ENCODE measurements at regions not wholly inside any gene's neighbourhood (a gene's known extent, or its start where the extent isn't known, plus 50 kb on each side); places are given as distances from the start of the nearest gene placed in this dataset.

GRCh38 chr4:30953799-30954198 lies 233.6 kb downstream of the PCDH7 start:
- no peak for DNase-seq
- Histone ChIP-seq H3K4me3 (no peak overlapping the region), H3K27me3 (no peaks in the 10 kb centered on the region), H3K9me3 (replicated peaks) (no peaks in the 10 kb centered on the region), H3K27ac (no peak overlapping the region), H3K4me1 (peaks cover 2% of the 10 kb centered on the region; the same call in 1 of the 2 replicates), H3K36me3 (peaks cover 24% of the 10 kb centered on the region)

- no peaks in the 10 kb centered on the region for H3K27me3 ChIP-seq
- H3K9me3 ChIP-seq (replicated peaks) = 0 out of 2 replicates have a peak, but pooled peaks cover 3% of the 10 kb centered on the region
- no peaks in the 10 kb centered on the region for H3K4me1 ChIP-seq
- no peak overlapping the region for H3K27ac ChIP-seq
- peak in 1 of 2 experiments; percentile 26 for DNase-seq
- H3K36me3 ChIP-seq = peaks cover 25% of the 10 kb centered on the region
- no peak overlapping the region for H3K4me3 ChIP-seq
Observed at GRCh38 chr4:30956916-30957315, 236.7 kb downstream of the PCDH7 start.

- H3K36me3 ChIP-seq = peaks cover 29% of the 10 kb centered on the region
- H3K9me3 ChIP-seq (replicated peaks) = 0 out of 2 replicates have a peak, but pooled peaks cover 3% of the 10 kb centered on the region
- H3K4me1 ChIP-seq = no peaks in the 10 kb centered on the region
- DNase-seq = no peak
- no peak overlapping the region for H3K27ac ChIP-seq
- H3K27me3 ChIP-seq = no peaks in the 10 kb centered on the region
- H3K4me3 ChIP-seq = no peak overlapping the region
Observed at GRCh38 chr4:30957706-30958105, 237.5 kb downstream of the PCDH7 start.

GRCh38 chr4:30959781-30960485 lies 239.8 kb downstream of the PCDH7 start:
- no peak overlapping the region for H3K4me3 ChIP-seq
- no peaks in the 10 kb centered on the region for H3K4me1 ChIP-seq
- H3K9me3 ChIP-seq (replicated peaks) = 0 out of 2 replicates have a peak, but pooled peaks cover 3% of the 10 kb centered on the region
- peaks cover 32% of the 10 kb centered on the region for H3K36me3 ChIP-seq
- DNase-seq = no peak
- no peak overlapping the region for H3K27ac ChIP-seq
- H3K27me3 ChIP-seq = no peaks in the 10 kb centered on the region

GRCh38 chr4:30962939-30963338 lies 242.8 kb downstream of the PCDH7 start:
- H3K27me3 ChIP-seq = no peaks in the 10 kb centered on the region
- peaks cover 27% of the 10 kb centered on the region for H3K36me3 ChIP-seq
- H3K9me3 ChIP-seq (replicated peaks) = 0 out of 2 replicates have a peak, but pooled peaks cover 3% of the 10 kb centered on the region
- H3K4me3 ChIP-seq = no peak overlapping the region
- no peak overlapping the region for H3K27ac ChIP-seq
- no peak for DNase-seq
- H3K4me1 ChIP-seq = no peaks in the 10 kb centered on the region

GRCh38 chr4:30968926-30969325 lies 248.8 kb downstream of the PCDH7 start:
- DNase-seq = no peak
- peaks cover 16% of the 10 kb centered on the region for H3K36me3 ChIP-seq
- no peak overlapping the region for H3K4me3 ChIP-seq
- no peaks in the 10 kb centered on the region for H3K9me3 ChIP-seq (replicated peaks)
- H3K4me1 ChIP-seq = no peaks in the 10 kb centered on the region; the same call in 1 of the 2 replicates
- H3K27ac ChIP-seq = no peak overlapping the region
- H3K27me3 ChIP-seq = no peaks in the 10 kb centered on the region

GRCh38 chr4:30972542-30972941 lies 252.4 kb downstream of the PCDH7 start:
- H3K9me3 ChIP-seq (replicated peaks) = no peaks in the 10 kb centered on the region
- H3K36me3 ChIP-seq = peaks cover 25% of the 10 kb centered on the region
- no peaks in the 10 kb centered on the region for H3K27me3 ChIP-seq
- H3K27ac ChIP-seq = no peak overlapping the region
- no peak for DNase-seq
- H3K4me3 ChIP-seq = no peak overlapping the region
- no peaks in the 10 kb centered on the region; the same call in 1 of the 2 replicates for H3K4me1 ChIP-seq

GRCh38 chr4:30973993-30974392 lies 253.8 kb downstream of the PCDH7 start:
- no peak for DNase-seq
- H3K4me1 ChIP-seq = no peaks in the 10 kb centered on the region; the same call in 1 of the 2 replicates
- no peak overlapping the region for H3K27ac ChIP-seq
- peaks cover 29% of the 10 kb centered on the region for H3K36me3 ChIP-seq
- no peak overlapping the region for H3K4me3 ChIP-seq
- H3K27me3 ChIP-seq = no peaks in the 10 kb centered on the region
- no peaks in the 10 kb centered on the region for H3K9me3 ChIP-seq (replicated peaks)

- Histone ChIP-seq H3K36me3 (peaks cover 21% of the 10 kb centered on the region; the same call in 1 of the 2 replicates), H3K4me3 (no peak overlapping the region), H3K27me3 (no peaks in the 10 kb centered on the region), H3K27ac (no peak overlapping the region), H3K9me3 (replicated peaks) (no peaks in the 10 kb centered on the region), H3K4me1 (no peaks in the 10 kb centered on the region)
- no peak for DNase-seq
Observed at GRCh38 chr4:30979402-30979801, 259.2 kb downstream of the PCDH7 start.

GRCh38 chr4:30989508-30989907 lies 269.3 kb downstream of the PCDH7 start:
- H3K4me3 ChIP-seq = no peak overlapping the region
- no peaks in the 10 kb centered on the region for H3K27me3 ChIP-seq
- no peaks in the 10 kb centered on the region for H3K9me3 ChIP-seq (replicated peaks)
- H3K4me1 ChIP-seq = no peaks in the 10 kb centered on the region
- no peak for DNase-seq
- H3K27ac ChIP-seq = no peak overlapping the region
- peaks cover 32% of the 10 kb centered on the region for H3K36me3 ChIP-seq

GRCh38 chr4:30996841-30997240 lies 276.7 kb downstream of the PCDH7 start:
- Histone ChIP-seq H3K9me3 (replicated peaks) (no peaks in the 10 kb centered on the region), H3K27me3 (no peaks in the 10 kb centered on the region), H3K27ac (no peak overlapping the region), H3K36me3 (peaks cover 14% of the 10 kb centered on the region), H3K4me1 (no peaks in the 10 kb centered on the region), H3K4me3 (no peak overlapping the region)
- no peak for DNase-seq

- Histone ChIP-seq H3K4me1 (no peaks in the 10 kb centered on the region), H3K27ac (no peak overlapping the region), H3K36me3 (peaks cover 8% of the 10 kb centered on the region; the same call in 1 of the 2 replicates), H3K4me3 (no peak overlapping the region), H3K27me3 (no peaks in the 10 kb centered on the region), H3K9me3 (replicated peaks) (no peaks in the 10 kb centered on the region)
- no peak for DNase-seq
Observed at GRCh38 chr4:31005037-31005436, 284.9 kb downstream of the PCDH7 start.

- Histone ChIP-seq H3K9me3 (replicated peaks) (no peaks in the 10 kb centered on the region), H3K27ac (no peak overlapping the region), H3K4me1 (no peaks in the 10 kb centered on the region), H3K27me3 (no peaks in the 10 kb centered on the region), H3K4me3 (no peak overlapping the region), H3K36me3 (peaks cover 7% of the 10 kb centered on the region)
- DNase-seq = no peak
Observed at GRCh38 chr4:31007858-31008257, 287.7 kb downstream of the PCDH7 start.

GRCh38 chr4:31009926-31010325 lies 289.8 kb downstream of the PCDH7 start:
- Histone ChIP-seq H3K4me3 (no peak overlapping the region), H3K27me3 (no peaks in the 10 kb centered on the region), H3K27ac (no peak overlapping the region), H3K9me3 (replicated peaks) (no peaks in the 10 kb centered on the region), H3K36me3 (peaks cover 4% of the 10 kb centered on the region; the same call in 1 of the 2 replicates), H3K4me1 (no peaks in the 10 kb centered on the region)
- DNase-seq = no peak

- Histone ChIP-seq H3K4me1 (no peaks in the 10 kb centered on the region), H3K27me3 (no peaks in the 10 kb centered on the region), H3K9me3 (replicated peaks) (no peaks in the 10 kb centered on the region), H3K4me3 (no peak overlapping the region), H3K36me3 (peaks cover 7% of the 10 kb centered on the region), H3K27ac (no peak overlapping the region)
- no peak for DNase-seq
Observed at GRCh38 chr4:31015123-31015522, 295.0 kb downstream of the PCDH7 start.
